WTC11 (cell line): ENCODE measurements at regions not wholly inside any gene's neighbourhood (a gene's known extent, or its start where the extent isn't known, plus 50 kb on each side); places are given as distances from the start of the nearest gene placed in this dataset.

Source experiments
- NR2C2 ChIP-seq: sonication (generic); formaldehyde crosslinking; IDR thresholded peaks from 2 replicates; pipeline ENCODE4 v1.8.0; 2022; ENCODE audit warnings: mild to moderate bottlenecking, missing genetic modification reagents
- TP53 ChIP-seq: sonication (generic); formaldehyde crosslinking; IDR thresholded peaks from 2 replicates; pipeline ENCODE4 v1.8.1; 2023; ENCODE audit warnings: mild to moderate bottlenecking, missing genetic modification reagents
- ZNF121 ChIP-seq: sonication (generic); formaldehyde crosslinking; IDR thresholded peaks from 2 replicates; pipeline ENCODE4 v1.8.0; 2023; ENCODE audit warnings: missing genetic modification reagents
- ZNF423 ChIP-seq: fragments of 250-450 bp; sonication (Bioruptor Pico); IDR thresholded peaks from 2 replicates; pipeline ENCODE4 v2.1.2; 2022; ENCODE audit warnings: mild to moderate bottlenecking, moderate library complexity
- TF ChIP-seq, protein P1 (sequence below): fragments of 200-600 bp; IDR thresholded peaks from 2 replicates; pipeline ENCODE4 v1.8.0; 2022; ENCODE audit warnings: antibody characterized with exemption
- TF ChIP-seq, protein P2 (sequence below): sonication (generic); formaldehyde crosslinking; IDR thresholded peaks from 2 replicates; pipeline ENCODE4 v1.8.0; 2022; ENCODE audit warnings: mild to moderate bottlenecking, missing genetic modification reagents
- TF ChIP-seq, protein P3 (sequence below): fragments of 250-450 bp; sonication (Bioruptor Pico); IDR thresholded peaks from 2 replicates; pipeline ENCODE4 v2.1.2; 2022; ENCODE audit warnings: mild to moderate bottlenecking, moderate library complexity

DNA sequence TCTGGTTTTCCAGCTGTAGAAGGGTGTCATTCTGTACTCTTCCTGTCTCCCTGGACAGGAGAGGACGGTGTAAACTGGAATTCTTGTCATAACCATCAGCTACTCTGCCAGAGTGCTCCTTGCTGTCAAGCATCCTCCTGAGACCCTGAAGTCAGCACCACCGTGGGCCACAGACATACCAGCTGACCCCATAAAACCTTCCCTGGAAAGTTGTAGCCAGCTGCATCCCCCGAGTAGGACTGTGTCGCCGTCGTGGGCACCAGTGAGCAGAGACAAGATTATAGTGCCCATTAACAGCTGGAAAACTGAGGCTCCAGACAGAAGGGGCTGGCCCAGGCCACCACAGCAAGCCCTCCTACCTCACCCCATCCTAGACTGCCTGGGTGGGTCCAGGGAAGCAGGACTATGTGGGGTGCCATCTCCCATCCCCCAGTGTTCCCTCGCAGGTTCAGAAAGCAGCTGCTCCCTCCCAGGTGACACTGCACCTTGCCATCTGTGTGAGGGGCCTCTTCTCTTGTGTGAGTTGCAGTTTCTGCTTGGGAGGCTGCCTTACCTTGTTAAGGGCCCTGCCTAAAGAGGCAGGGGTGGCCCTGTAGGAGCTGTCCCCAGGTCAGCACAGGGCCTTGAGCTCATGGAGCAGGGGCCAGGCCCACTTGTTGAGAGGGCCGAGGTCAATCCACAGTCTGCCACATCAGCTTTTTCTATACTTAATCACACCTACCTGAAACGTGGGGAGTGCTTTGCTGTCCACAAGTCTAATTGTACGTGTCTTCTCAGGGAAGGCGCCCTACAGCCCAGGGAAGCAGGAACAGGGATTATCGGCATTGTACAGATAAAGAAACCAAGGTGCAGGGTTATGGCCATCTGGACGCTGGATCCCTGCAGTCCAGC lies 191.9 kb upstream of the LINGO1 start:
- TF ChIP-seq, protein P1, sequence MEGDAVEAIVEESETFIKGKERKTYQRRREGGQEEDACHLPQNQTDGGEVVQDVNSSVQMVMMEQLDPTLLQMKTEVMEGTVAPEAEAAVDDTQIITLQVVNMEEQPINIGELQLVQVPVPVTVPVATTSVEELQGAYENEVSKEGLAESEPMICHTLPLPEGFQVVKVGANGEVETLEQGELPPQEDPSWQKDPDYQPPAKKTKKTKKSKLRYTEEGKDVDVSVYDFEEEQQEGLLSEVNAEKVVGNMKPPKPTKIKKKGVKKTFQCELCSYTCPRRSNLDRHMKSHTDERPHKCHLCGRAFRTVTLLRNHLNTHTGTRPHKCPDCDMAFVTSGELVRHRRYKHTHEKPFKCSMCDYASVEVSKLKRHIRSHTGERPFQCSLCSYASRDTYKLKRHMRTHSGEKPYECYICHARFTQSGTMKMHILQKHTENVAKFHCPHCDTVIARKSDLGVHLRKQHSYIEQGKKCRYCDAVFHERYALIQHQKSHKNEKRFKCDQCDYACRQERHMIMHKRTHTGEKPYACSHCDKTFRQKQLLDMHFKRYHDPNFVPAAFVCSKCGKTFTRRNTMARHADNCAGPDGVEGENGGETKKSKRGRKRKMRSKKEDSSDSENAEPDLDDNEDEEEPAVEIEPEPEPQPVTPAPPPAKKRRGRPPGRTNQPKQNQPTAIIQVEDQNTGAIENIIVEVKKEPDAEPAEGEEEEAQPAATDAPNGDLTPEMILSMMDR, result no peak
- TF ChIP-seq ZNF423 (CRISPR knock-in tag) (no peak), NR2C2 (CRISPR knock-in tag) (no peak), ZNF121 (CRISPR knock-in tag) (no peak), TP53 (CRISPR knock-in tag) (no peak)
- TF ChIP-seq, protein P2, sequence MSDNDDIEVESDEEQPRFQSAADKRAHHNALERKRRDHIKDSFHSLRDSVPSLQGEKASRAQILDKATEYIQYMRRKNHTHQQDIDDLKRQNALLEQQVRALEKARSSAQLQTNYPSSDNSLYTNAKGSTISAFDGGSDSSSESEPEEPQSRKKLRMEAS (CRISPR knock-in tag), result no peak
- TF ChIP-seq, protein P3, sequence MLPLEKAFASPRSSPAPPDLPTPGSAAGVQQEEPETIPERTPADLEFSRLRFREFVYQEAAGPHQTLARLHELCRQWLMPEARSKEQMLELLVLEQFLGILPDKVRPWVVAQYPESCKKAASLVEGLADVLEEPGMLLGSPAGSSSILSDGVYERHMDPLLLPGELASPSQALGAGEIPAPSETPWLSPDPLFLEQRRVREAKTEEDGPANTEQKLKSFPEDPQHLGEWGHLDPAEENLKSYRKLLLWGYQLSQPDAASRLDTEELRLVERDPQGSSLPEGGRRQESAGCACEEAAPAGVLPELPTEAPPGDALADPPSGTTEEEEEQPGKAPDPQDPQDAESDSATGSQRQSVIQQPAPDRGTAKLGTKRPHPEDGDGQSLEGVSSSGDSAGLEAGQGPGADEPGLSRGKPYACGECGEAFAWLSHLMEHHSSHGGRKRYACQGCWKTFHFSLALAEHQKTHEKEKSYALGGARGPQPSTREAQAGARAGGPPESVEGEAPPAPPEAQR (CRISPR knock-in tag), result no peak
